WERI-Rb-1 (cell line): ENCODE measurements at regions not wholly inside any gene's neighbourhood (a gene's known extent, or its start where the extent isn't known, plus 50 kb on each side); places are given as distances from the start of the nearest gene placed in this dataset.

ENCODE experiments used
- DNase-seq: peaks from one replicate; pipeline ENCODE4 v3.0.0-alpha.2; 2020
- H3K27ac ChIP-seq: fragments of 250-450 bp; sonication (Bioruptor Pico); 2 replicates; pipeline ENCODE4 v1.5.1; 2020; ENCODE audit warnings: mild to moderate bottlenecking, moderate library complexity
- H3K27me3 ChIP-seq: fragments of 250-450 bp; sonication (Bioruptor Pico); 2 replicates; pipeline ENCODE4 v1.5.1; 2021; ENCODE audit warnings: mild to moderate bottlenecking, low read depth, moderate library complexity; ENCODE audit not compliant: insufficient read depth, severe bottlenecking
- H3K36me3 ChIP-seq: fragments of 250-450 bp; sonication (Bioruptor Pico); 2 replicates; pipeline ENCODE4 v1.5.1; 2020; ENCODE audit warnings: mild to moderate bottlenecking, moderate library complexity
- H3K4me3 ChIP-seq: 2 replicates; pipeline ENCODE4 v1.5.1; 2011; ENCODE audit warnings: low read depth, mild to moderate bottlenecking, control low read depth, low read length
- H3K9me3 ChIP-seq: fragments of 250-450 bp; sonication (Bioruptor Pico); 2 replicates; pipeline ENCODE4 v1.5.1; 2021; ENCODE audit warnings: mild to moderate bottlenecking, moderate library complexity; ENCODE audit not compliant: severe bottlenecking
- TF ChIP-seq, protein P1 (sequence below): IDR thresholded peaks from 2 replicates; pipeline ENCODE4 v1.5.1; 2011; ENCODE audit warnings: low read depth, mild to moderate bottlenecking, control low read depth, inconsistent platforms, low read length

GRCh38 chr2:8046849-8047248 is 635.0 kb upstream of the ID2 start:
- H3K9me3 ChIP-seq = no peaks in the 10 kb centered on the region
- no peak overlapping the region for H3K4me3 ChIP-seq
- no peak overlapping the region for H3K27ac ChIP-seq
- H3K27me3 ChIP-seq = no peaks in the 10 kb centered on the region
- no peaks in the 10 kb centered on the region for H3K36me3 ChIP-seq
- DNase-seq = no peak
- TF ChIP-seq, protein P1, sequence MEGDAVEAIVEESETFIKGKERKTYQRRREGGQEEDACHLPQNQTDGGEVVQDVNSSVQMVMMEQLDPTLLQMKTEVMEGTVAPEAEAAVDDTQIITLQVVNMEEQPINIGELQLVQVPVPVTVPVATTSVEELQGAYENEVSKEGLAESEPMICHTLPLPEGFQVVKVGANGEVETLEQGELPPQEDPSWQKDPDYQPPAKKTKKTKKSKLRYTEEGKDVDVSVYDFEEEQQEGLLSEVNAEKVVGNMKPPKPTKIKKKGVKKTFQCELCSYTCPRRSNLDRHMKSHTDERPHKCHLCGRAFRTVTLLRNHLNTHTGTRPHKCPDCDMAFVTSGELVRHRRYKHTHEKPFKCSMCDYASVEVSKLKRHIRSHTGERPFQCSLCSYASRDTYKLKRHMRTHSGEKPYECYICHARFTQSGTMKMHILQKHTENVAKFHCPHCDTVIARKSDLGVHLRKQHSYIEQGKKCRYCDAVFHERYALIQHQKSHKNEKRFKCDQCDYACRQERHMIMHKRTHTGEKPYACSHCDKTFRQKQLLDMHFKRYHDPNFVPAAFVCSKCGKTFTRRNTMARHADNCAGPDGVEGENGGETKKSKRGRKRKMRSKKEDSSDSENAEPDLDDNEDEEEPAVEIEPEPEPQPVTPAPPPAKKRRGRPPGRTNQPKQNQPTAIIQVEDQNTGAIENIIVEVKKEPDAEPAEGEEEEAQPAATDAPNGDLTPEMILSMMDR = no peak

DNA sequence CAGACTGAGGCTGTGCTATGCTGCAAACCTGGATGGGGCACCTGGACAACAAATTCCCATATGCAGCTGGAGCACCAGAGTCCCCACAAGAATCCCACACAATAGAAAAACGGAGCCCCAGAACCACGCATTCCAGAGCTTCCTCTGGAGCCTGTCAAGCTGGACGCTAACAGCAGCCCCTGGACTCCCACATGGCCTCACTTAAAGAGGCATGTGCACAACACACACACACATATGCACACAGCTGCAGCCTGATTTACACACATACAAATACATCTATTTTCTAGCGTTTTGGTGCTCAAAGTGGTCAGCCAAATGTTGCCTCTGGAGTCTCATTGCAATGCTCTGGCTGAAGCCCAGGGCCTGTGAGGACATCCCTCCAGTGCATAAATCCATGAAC is 632.7 kb upstream of the ID2 start:
- no peaks in the 10 kb centered on the region for H3K36me3 ChIP-seq
- DNase-seq = no peak
- H3K9me3 ChIP-seq = no peaks in the 10 kb centered on the region
- no peak overlapping the region for H3K27ac ChIP-seq
- TF ChIP-seq, protein P1 = no peak
- no peaks in the 10 kb centered on the region for H3K27me3 ChIP-seq
- H3K4me3 ChIP-seq = no peak overlapping the region

GRCh38 chr2:8049851-8050571 is 631.8 kb upstream of the ID2 start:
- Histone ChIP-seq H3K9me3 (no peaks in the 10 kb centered on the region), H3K27me3 (no peaks in the 10 kb centered on the region), H3K4me3 (no peak overlapping the region), H3K27ac (no peak overlapping the region), H3K36me3 (no peaks in the 10 kb centered on the region)
- DNase-seq = no peak
- TF ChIP-seq, protein P1 = no peak

DNA sequence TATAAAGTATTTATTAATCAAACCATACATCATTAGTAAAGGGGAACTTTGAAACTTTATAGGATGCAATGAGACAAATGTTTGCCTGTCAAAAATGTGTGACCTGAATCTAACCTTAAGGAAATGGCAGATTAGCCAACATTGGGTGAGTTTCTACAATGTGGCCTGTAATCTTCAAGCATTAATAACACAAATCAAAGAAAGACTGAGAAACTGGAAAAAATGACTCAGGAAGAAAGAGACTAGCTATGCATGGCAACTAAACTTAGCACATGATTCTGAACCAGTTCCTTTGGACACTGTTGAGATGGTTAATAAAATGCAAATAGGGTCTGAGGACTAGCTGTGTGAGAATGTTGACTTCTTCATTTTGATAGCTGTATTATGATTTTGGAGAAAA is 628.6 kb upstream of the ID2 start:
- TF ChIP-seq, protein P1 = no peak
- Histone ChIP-seq H3K27ac (no peak overlapping the region), H3K36me3 (no peaks in the 10 kb centered on the region), H3K27me3 (no peaks in the 10 kb centered on the region), H3K4me3 (no peak overlapping the region), H3K9me3 (peaks cover 8% of the 10 kb centered on the region)
- no peak for DNase-seq

GRCh38 chr2:8054070-8054469 is 627.8 kb upstream of the ID2 start:
- TF ChIP-seq, protein P1 = no peak
- Histone ChIP-seq H3K27me3 (no peaks in the 10 kb centered on the region), H3K4me3 (no peak overlapping the region), H3K27ac (no peak overlapping the region), H3K36me3 (no peaks in the 10 kb centered on the region), H3K9me3 (peaks cover 8% of the 10 kb centered on the region)
- no peak for DNase-seq

- Histone ChIP-seq H3K4me3 (no peak overlapping the region), H3K27ac (no peak overlapping the region), H3K36me3 (no peaks in the 10 kb centered on the region), H3K9me3 (peaks cover 8% of the 10 kb centered on the region), H3K27me3 (no peaks in the 10 kb centered on the region)
- TF ChIP-seq, protein P1 = no peak
- no peak for DNase-seq
Measured at GRCh38 chr2:8058652-8059051, 623.2 kb upstream of the ID2 start.
